DOHH2 (cell line): ENCODE measurements at regions not wholly inside any gene's neighbourhood (a gene's known extent, or its start where the extent isn't known, plus 50 kb on each side); places are given as distances from the start of the nearest gene placed in this dataset.

Experiments
- H3F3A ChIP-seq: fragments of 200-600 bp; sonication (generic), shearing (Covaris generic); 2 replicates; pipeline ENCODE4 v1.6.0; 2016; ENCODE audit warnings: antibody characterized with exemption, mild to moderate bottlenecking; ENCODE audit not compliant: control insufficient read depth, insufficient read depth
- H3K27ac ChIP-seq: fragments of 200-600 bp; sonication (generic); 2 replicates; pipeline ENCODE4 v1.5.1; 2014; ENCODE audit warnings: low read depth, mild to moderate bottlenecking, low read length, moderate library complexity
- H3K27me3 ChIP-seq: fragments of 200-600 bp; sonication (generic); 2 replicates; pipeline ENCODE4 v1.6.1; 2014; ENCODE audit warnings: mild to moderate bottlenecking, low read length, mixed read lengths; ENCODE audit not compliant: control insufficient read depth
- H3K36me3 ChIP-seq: fragments of 200-600 bp; sonication (generic); 2 replicates; pipeline ENCODE4 v1.6.1; 2014; ENCODE audit warnings: mild to moderate bottlenecking, low read length, moderate library complexity, mixed read lengths; ENCODE audit not compliant: control insufficient read depth
- H3K4me1 ChIP-seq: fragments of 200-600 bp; sonication (generic); 2 replicates; pipeline ENCODE4 v1.6.1; 2014; ENCODE audit warnings: mild to moderate bottlenecking, low read length, mixed read lengths; ENCODE audit not compliant: control insufficient read depth
- H3K4me2 ChIP-seq: fragments of 200-600 bp; sonication (generic); 2 replicates; pipeline ENCODE4 v1.6.0; 2014; ENCODE audit warnings: mild to moderate bottlenecking, low read length, moderate library complexity
- H3K4me3 ChIP-seq: fragments of 200-600 bp; sonication (generic); 2 replicates; pipeline ENCODE4 v1.5.1; 2014; ENCODE audit warnings: mild to moderate bottlenecking, low read length, mixed read lengths
- H3K79me2 ChIP-seq: fragments of 200-600 bp; sonication (generic); 2 replicates; pipeline ENCODE4 v1.6.1; 2014; ENCODE audit warnings: mild to moderate bottlenecking, low read length, mixed read lengths; ENCODE audit not compliant: control insufficient read depth
- H3K9me2 ChIP-seq: fragments of 200-600 bp; sonication (generic); replicated peaks from 2 replicates; pipeline ENCODE4 v1.6.1; 2014; ENCODE audit warnings: mild to moderate bottlenecking, low read length, mixed read lengths; ENCODE audit not compliant: control insufficient read depth
- H3K9me3 ChIP-seq: fragments of 200-600 bp; sonication (generic); 2 replicates; pipeline ENCODE4 v1.6.1; 2014; ENCODE audit warnings: antibody characterized with exemption, low read length, mixed read lengths; ENCODE audit not compliant: control insufficient read depth, insufficient read depth
- H4K20me1 ChIP-seq: fragments of 200-600 bp; sonication (generic); 2 replicates; pipeline ENCODE4 v1.6.0; 2014; ENCODE audit warnings: low read depth, mild to moderate bottlenecking, antibody characterized with exemption, low read length, moderate library complexity; ENCODE audit not compliant: control insufficient read depth, insufficient read depth
- CTCF ChIP-seq: fragments of 200-600 bp; sonication (generic); IDR thresholded peaks from one replicate; pipeline ENCODE4 v1.5.1; 2014; ENCODE audit warnings: antibody characterized with exemption, mild to moderate bottlenecking, low read depth, low read length; ENCODE audit not compliant: poor library complexity, severe bottlenecking
- EZH2phosphoT487 ChIP-seq: fragments of 200-600 bp; sonication (generic); IDR thresholded peaks from 2 replicates; pipeline ENCODE4 v1.6.1; 2017; ENCODE audit warnings: borderline replicate concordance, mild to moderate bottlenecking, antibody characterized with exemption, low read length, moderate library complexity, mixed read lengths

- H3K27ac ChIP-seq = no peak overlapping the region
- H3K9me2 ChIP-seq = no peaks in the 10 kb centered on the region
- H3K4me1 ChIP-seq = no peaks in the 10 kb centered on the region
- no peak overlapping the region for H3K4me2 ChIP-seq
- H3F3A ChIP-seq = no peaks in the 10 kb centered on the region
- H3K36me3 ChIP-seq = no peaks in the 10 kb centered on the region
- no peaks in the 10 kb centered on the region for H3K27me3 ChIP-seq
- H3K4me3 ChIP-seq = no peak overlapping the region
- H3K9me3 ChIP-seq = no peaks in the 10 kb centered on the region
- H4K20me1 ChIP-seq = no peaks in the 10 kb centered on the region
- TF ChIP-seq CTCF (no peak), EZH2phosphoT487 (no peak)
- no peaks in the 10 kb centered on the region for H3K79me2 ChIP-seq
These were observed 67.2 kb upstream of the PHACTR1 start for GRCh38 chr6:12649325-12649724.

- H3K4me2 ChIP-seq = no peak overlapping the region
- H3K36me3 ChIP-seq = no peaks in the 10 kb centered on the region
- H3K27me3 ChIP-seq = no peaks in the 10 kb centered on the region
- H3K4me3 ChIP-seq = no peak overlapping the region
- no peaks in the 10 kb centered on the region for H4K20me1 ChIP-seq
- H3K79me2 ChIP-seq = no peaks in the 10 kb centered on the region
- H3K4me1 ChIP-seq = no peaks in the 10 kb centered on the region
- no peaks in the 10 kb centered on the region for H3F3A ChIP-seq
- H3K9me3 ChIP-seq = no peaks in the 10 kb centered on the region
- H3K27ac ChIP-seq = no peak overlapping the region
- H3K9me2 ChIP-seq = no peaks in the 10 kb centered on the region
- no peak for TF ChIP-seq CTCF
- TF ChIP-seq EZH2phosphoT487 = no peak
These were observed 63.1 kb upstream of the PHACTR1 start for GRCh38 chr6:12653486-12653885.

- Histone ChIP-seq H3F3A (no peaks in the 10 kb centered on the region), H3K36me3 (no peaks in the 10 kb centered on the region), H3K4me1 (no peaks in the 10 kb centered on the region), H3K27me3 (no peaks in the 10 kb centered on the region), H3K9me3 (no peaks in the 10 kb centered on the region), H3K4me2 (no peak overlapping the region), H3K79me2 (no peaks in the 10 kb centered on the region), H4K20me1 (no peaks in the 10 kb centered on the region), H3K27ac (no peak overlapping the region), H3K9me2 (no peaks in the 10 kb centered on the region), H3K4me3 (no peak overlapping the region)
- TF ChIP-seq CTCF (no peak), EZH2phosphoT487 (no peak)
These were observed 62.5 kb upstream of the PHACTR1 start for GRCh38 chr6:12654107-12654506.

- no peaks in the 10 kb centered on the region for H3K27me3 ChIP-seq
- no peaks in the 10 kb centered on the region for H3K9me2 ChIP-seq
- H3K4me3 ChIP-seq = no peak overlapping the region
- H3K9me3 ChIP-seq = no peaks in the 10 kb centered on the region
- H3K27ac ChIP-seq = no peak overlapping the region
- H3K79me2 ChIP-seq = no peaks in the 10 kb centered on the region
- H3K4me1 ChIP-seq = no peaks in the 10 kb centered on the region
- no peaks in the 10 kb centered on the region for H3F3A ChIP-seq
- H3K4me2 ChIP-seq = no peak overlapping the region
- no peak for TF ChIP-seq CTCF
- TF ChIP-seq EZH2phosphoT487 = no peak
- no peaks in the 10 kb centered on the region for H4K20me1 ChIP-seq
- no peaks in the 10 kb centered on the region for H3K36me3 ChIP-seq
These were observed 62.1 kb upstream of the PHACTR1 start for GRCh38 chr6:12654514-12654913.
